Activated CD4-positive, alpha-beta memory T cell treated with anti-CD3 and anti-CD28 coated beads for 36 hours (primary cell): ENCODE measurements at regions not wholly inside any gene's neighbourhood (a gene's known extent, or its start where the extent isn't known, plus 50 kb on each side); places are given as distances from the start of the nearest gene placed in this dataset.

Experiments used
- CTCF ChIA-PET: fragments of 350-600 bp; sonication (Branson Sonifier 250); formaldehyde crosslinking; loops from one replicate; lab custom pipeline; 2021; ENCODE audit warnings: antibody characterized with exemption, inconsistent platforms; lab: Charles Lee
- POLR2A ChIA-PET: fragments of 350-600 bp; sonication (Branson Sonifier 250); formaldehyde crosslinking; loops from one replicate; lab custom pipeline; 2021; ENCODE audit warnings: antibody characterized with exemption; lab: Charles Lee
- DNase-seq: peaks from one replicate; pipeline ENCODE4 v3.0.0-alpha.2; 2020
- H3K27ac Mint-ChIP-seq: one replicate; pipeline ENCODE4 v1.8.0; 2021; ENCODE audit warnings: mixed read lengths
- H3K27me3 Mint-ChIP-seq: one replicate; pipeline ENCODE4 v1.8.0; 2021; ENCODE audit warnings: mixed read lengths
- H3K36me3 Mint-ChIP-seq: one replicate; pipeline ENCODE4 v1.8.0; 2021; ENCODE audit warnings: mixed read lengths
- H3K4me1 Mint-ChIP-seq: one replicate; pipeline ENCODE4 v1.8.0; 2021; ENCODE audit warnings: low read depth, mixed read lengths
- H3K4me3 Mint-ChIP-seq: one replicate; pipeline ENCODE4 v1.8.0; 2021; ENCODE audit warnings: mild to moderate bottlenecking, mixed read lengths
- H3K9me3 Mint-ChIP-seq: one replicate; pipeline ENCODE4 v1.8.0; 2021; ENCODE audit warnings: mixed read lengths
- intact Hi-C: fragments of 100-400 bp; cut with micrococcal nuclease; formaldehyde crosslinking; loops from one replicate; pipeline ENCODE4 v1.15.1; 2023

DNA sequence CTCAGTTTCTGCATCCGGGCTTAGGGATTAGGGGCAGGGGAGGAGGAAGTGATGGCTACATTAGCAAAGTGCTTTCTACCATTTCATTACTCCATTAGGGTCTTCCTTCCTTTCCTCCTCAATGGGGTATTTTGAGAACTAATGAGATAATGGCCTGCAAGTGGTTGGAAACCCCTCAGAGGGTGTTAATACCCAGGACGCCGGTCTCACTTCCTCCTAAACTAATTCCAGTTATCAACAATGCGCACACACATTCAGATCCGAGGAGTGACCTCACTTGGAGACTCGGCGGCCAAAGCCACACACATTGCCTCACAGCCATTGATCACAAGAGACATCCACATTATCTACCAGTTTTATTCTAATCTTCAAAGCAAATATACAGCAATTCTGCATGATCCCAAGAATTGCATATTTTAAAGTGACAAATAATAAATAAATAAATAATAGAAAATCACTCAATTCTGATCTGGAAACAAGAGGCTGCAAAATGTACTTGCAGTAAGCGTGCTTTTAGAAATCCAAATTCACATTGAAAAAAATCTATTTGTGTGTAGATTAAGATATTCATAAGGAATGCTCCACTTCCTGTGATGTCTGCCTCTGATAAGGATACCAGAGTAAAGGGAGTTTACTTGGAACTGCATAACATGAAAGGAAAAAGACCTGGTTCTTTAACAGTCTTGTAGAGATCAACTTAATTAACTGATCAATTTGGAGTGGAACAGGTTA is 329.1 kb downstream of the FBXW7 start:
- CTCF ChIA-PET, result no interaction called here
- intact Hi-C loops, result no loop called here
- no peak overlapping the region for H3K4me3 Mint-ChIP-seq
- H3K27ac Mint-ChIP-seq, result no peak overlapping the region
- H3K27me3 Mint-ChIP-seq, result peaks cover 1% of the 10 kb centered on the region
- H3K4me1 Mint-ChIP-seq, result no peaks in the 10 kb centered on the region
- no peak for DNase-seq
- POLR2A ChIA-PET, result no interaction called here
- no peaks in the 10 kb centered on the region for H3K36me3 Mint-ChIP-seq
- no peaks in the 10 kb centered on the region for H3K9me3 Mint-ChIP-seq

DNA sequence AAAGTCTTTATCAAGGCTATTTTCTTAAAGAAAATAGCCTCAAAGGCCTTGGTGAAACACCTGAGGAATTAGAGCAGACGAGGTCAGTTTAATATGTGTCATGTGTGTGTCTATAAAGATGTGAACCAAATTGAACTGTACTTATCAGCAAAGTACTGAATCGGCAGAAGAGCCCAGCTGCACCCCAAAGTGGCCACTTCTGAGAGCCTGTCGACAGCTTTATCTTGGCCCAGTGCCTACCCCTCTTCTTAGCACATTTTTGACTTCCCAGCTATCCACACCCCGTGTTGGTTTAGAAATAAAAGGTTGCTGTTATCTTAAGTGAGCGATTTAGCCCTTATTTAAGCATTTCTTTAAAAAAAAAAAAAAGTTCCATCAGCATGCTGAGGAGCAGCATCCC is 329.7 kb downstream of the FBXW7 start:
- no peaks in the 10 kb centered on the region for H3K36me3 Mint-ChIP-seq
- POLR2A ChIA-PET, result no interaction called here
- no peak for DNase-seq
- H3K9me3 Mint-ChIP-seq, result no peaks in the 10 kb centered on the region
- H3K27ac Mint-ChIP-seq, result no peak overlapping the region
- H3K4me1 Mint-ChIP-seq, result no peaks in the 10 kb centered on the region
- H3K27me3 Mint-ChIP-seq, result peaks cover 1% of the 10 kb centered on the region
- H3K4me3 Mint-ChIP-seq, result no peak overlapping the region
- intact Hi-C loops, result no loop called here
- CTCF ChIA-PET, result no interaction called here

- intact Hi-C loops, result no loop called here
- Mint-ChIP-seq H3K36me3 (no peaks in the 10 kb centered on the region), H3K9me3 (no peaks in the 10 kb centered on the region), H3K27me3 (no peaks in the 10 kb centered on the region), H3K4me1 (no peaks in the 10 kb centered on the region), H3K27ac (no peak overlapping the region), H3K4me3 (no peak overlapping the region)
- ChIA-PET POLR2A (no interaction called here), CTCF (no interaction called here)
- no peak for DNase-seq
Measured at GRCh38 chr4:152202415-152202814, 333.5 kb downstream of the FBXW7 start.

DNA sequence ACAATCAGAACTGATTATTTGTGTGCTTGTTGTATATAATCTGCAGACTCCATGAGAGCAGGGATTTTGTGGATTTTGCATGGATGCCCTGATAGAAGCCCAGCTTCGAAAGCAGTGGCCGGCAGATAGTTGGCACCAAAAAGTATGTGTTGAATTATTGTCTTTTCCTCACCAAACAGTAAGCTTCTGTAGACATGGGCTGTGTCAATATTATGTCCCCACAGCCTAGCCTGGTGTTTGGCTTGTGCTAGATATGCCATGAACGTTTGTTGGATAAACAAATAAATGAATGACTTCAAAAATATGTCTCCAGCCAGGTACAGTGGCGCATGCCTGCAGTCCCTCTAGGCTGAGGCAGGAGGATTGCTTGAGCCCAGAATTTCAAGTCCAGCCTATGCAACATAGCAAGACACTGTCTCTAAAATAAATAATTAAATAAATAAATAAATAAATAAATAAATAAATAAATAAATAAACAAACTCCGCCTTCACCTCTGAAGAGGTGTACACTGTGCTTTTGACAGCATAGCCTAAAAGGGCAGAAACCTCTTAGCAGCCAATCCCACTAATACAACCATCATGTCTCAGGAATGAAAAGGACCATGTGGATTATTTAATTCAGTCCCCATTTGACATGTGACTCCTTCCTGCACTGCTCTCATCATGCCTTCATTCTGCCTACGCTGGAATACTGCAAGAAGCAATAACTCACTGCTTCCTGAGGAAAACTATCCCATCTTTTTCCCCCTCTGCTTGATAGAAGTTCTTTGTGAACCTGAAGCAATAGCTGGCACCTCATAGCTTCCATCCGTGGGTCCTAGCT is 335.2 kb downstream of the FBXW7 start:
- Mint-ChIP-seq H3K4me3 (no peak overlapping the region), H3K4me1 (no peaks in the 10 kb centered on the region), H3K27ac (no peak overlapping the region), H3K27me3 (no peaks in the 10 kb centered on the region), H3K9me3 (no peaks in the 10 kb centered on the region), H3K36me3 (no peaks in the 10 kb centered on the region)
- intact Hi-C loops, result no loop called here
- ChIA-PET POLR2A (no interaction called here), CTCF (no interaction called here)
- DNase-seq, result no peak

GRCh38 chr4:152197211-152197610 is 338.7 kb downstream of the FBXW7 start:
- POLR2A ChIA-PET, result interaction anchor here (0.6 kb wide), 1 partner anchor 1481 kb away, joined by 3 read pairs; no protein-coding TSS in a partner anchor
- Mint-ChIP-seq H3K4me3 (no peak overlapping the region), H3K9me3 (no peaks in the 10 kb centered on the region), H3K36me3 (no peaks in the 10 kb centered on the region), H3K27me3 (no peaks in the 10 kb centered on the region), H3K27ac (no peak overlapping the region), H3K4me1 (no peaks in the 10 kb centered on the region)
- CTCF ChIA-PET, result no interaction called here
- intact Hi-C loops, result no loop called here
- DNase-seq, result no peak

DNA sequence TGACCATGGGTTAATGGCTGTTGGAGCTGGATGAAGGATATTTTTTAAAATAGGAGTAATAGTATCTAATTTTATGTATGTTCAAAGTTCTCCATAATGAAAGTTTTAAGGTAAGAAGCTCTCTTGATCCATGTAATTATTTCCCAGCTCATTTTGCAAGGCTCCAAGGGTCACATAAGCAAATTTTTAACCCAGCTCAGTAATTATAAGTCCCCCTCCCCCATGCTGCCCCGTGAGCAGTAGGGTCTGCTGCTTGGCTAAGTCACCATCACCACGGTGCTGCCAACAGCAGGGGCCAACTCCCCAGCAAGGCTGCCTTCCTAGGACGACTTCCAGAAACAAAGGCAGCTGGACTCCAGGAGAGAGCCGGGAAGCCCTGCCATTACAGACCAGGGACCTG is 340.0 kb downstream of the FBXW7 start:
- Mint-ChIP-seq H3K36me3 (no peaks in the 10 kb centered on the region), H3K4me1 (no peaks in the 10 kb centered on the region), H3K27ac (no peak overlapping the region), H3K27me3 (no peaks in the 10 kb centered on the region), H3K4me3 (no peak overlapping the region), H3K9me3 (no peaks in the 10 kb centered on the region)
- POLR2A ChIA-PET, result no interaction called here
- intact Hi-C loops, result no loop called here
- CTCF ChIA-PET, result no interaction called here
- DNase-seq, result no peak

GRCh38 chr4:152193059-152193458 is 342.8 kb downstream of the FBXW7 start:
- no peak for DNase-seq
- H3K9me3 Mint-ChIP-seq, result no peaks in the 10 kb centered on the region
- intact Hi-C loops, result no loop called here
- ChIA-PET POLR2A (no interaction called here), CTCF (no interaction called here)
- no peak overlapping the region for H3K4me3 Mint-ChIP-seq
- peaks cover 9% of the 10 kb centered on the region for H3K4me1 Mint-ChIP-seq
- no peak overlapping the region for H3K27ac Mint-ChIP-seq
- H3K27me3 Mint-ChIP-seq, result no peaks in the 10 kb centered on the region
- no peaks in the 10 kb centered on the region for H3K36me3 Mint-ChIP-seq

- H3K27me3 Mint-ChIP-seq, result no peaks in the 10 kb centered on the region
- intact Hi-C loops, result no loop called here
- H3K36me3 Mint-ChIP-seq, result no peaks in the 10 kb centered on the region
- H3K9me3 Mint-ChIP-seq, result no peaks in the 10 kb centered on the region
- H3K4me1 Mint-ChIP-seq, result peaks cover 9% of the 10 kb centered on the region
- DNase-seq, result no peak
- ChIA-PET CTCF (no interaction called here), POLR2A (no interaction called here)
- H3K27ac Mint-ChIP-seq, result no peak overlapping the region
- no peak overlapping the region for H3K4me3 Mint-ChIP-seq
Measured at GRCh38 chr4:152190907-152191306, 345.0 kb downstream of the FBXW7 start.

- Mint-ChIP-seq H3K9me3 (no peaks in the 10 kb centered on the region), H3K4me3 (no peak overlapping the region), H3K4me1 (peaks cover 12% of the 10 kb centered on the region), H3K27ac (no peak overlapping the region), H3K36me3 (no peaks in the 10 kb centered on the region), H3K27me3 (no peaks in the 10 kb centered on the region)
- intact Hi-C loops, result no loop called here
- CTCF ChIA-PET, result no interaction called here
- DNase-seq, result no peak
- POLR2A ChIA-PET, result no interaction called here
Measured at GRCh38 chr4:152189451-152190179, 346.3 kb downstream of the FBXW7 start.

GRCh38 chr4:152188801-152189200 is 347.1 kb downstream of the FBXW7 start:
- H3K27me3 Mint-ChIP-seq, result no peaks in the 10 kb centered on the region
- peaks cover 18% of the 10 kb centered on the region for H3K4me1 Mint-ChIP-seq
- H3K4me3 Mint-ChIP-seq, result no peak overlapping the region
- ChIA-PET CTCF (no interaction called here), POLR2A (no interaction called here)
- no peak for DNase-seq
- no peak overlapping the region for H3K27ac Mint-ChIP-seq
- no peaks in the 10 kb centered on the region for H3K9me3 Mint-ChIP-seq
- intact Hi-C loops, result no loop called here
- no peaks in the 10 kb centered on the region for H3K36me3 Mint-ChIP-seq

DNA sequence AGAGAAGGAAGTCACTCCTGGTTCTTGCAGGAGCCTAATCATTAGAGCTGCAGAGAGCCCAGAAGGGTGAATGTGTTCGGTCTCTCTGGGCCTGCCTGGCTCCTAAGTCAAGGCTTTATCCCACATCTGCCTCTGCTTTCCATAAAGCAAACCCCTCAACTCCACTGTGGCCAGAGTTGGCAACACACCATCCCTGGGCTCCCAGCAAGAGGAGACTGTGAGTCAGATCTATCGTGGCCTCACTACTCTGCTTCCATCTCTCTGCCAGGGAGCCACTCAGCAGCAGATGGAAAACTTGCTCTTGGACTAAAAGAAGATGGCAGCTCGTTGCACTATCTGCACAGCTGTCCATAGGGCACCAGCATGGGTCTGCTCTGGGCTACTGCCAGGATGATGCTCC is 348.2 kb downstream of the FBXW7 start:
- CTCF ChIA-PET, result no interaction called here
- H3K4me3 Mint-ChIP-seq, result no peak overlapping the region
- H3K27ac Mint-ChIP-seq, result no peak overlapping the region

GRCh38 chr4:152185786-152186550 is 349.9 kb downstream of the FBXW7 start:
- CTCF ChIA-PET, result no interaction called here
- Mint-ChIP-seq H3K27ac (no peak overlapping the region), H3K27me3 (no peaks in the 10 kb centered on the region), H3K9me3 (no peaks in the 10 kb centered on the region), H3K36me3 (no peaks in the 10 kb centered on the region), H3K4me1 (peaks cover 27% of the 10 kb centered on the region), H3K4me3 (no peak overlapping the region)
- DNase-seq, result no peak
- intact Hi-C loops, result no loop called here
- POLR2A ChIA-PET, result no interaction called here

More for the DNA sequence above, 348.2 kb downstream of the FBXW7 start:
- H3K4me1 Mint-ChIP-seq, result peaks cover 27% of the 10 kb centered on the region
- H3K9me3 Mint-ChIP-seq, result no peaks in the 10 kb centered on the region
- intact Hi-C loops, result no loop called here
- no peak for DNase-seq
- POLR2A ChIA-PET, result no interaction called here
- no peaks in the 10 kb centered on the region for H3K27me3 Mint-ChIP-seq
- no peaks in the 10 kb centered on the region for H3K36me3 Mint-ChIP-seq
